GM18520 (cell line): ENCODE measurements at regions not wholly inside any gene's neighbourhood (a gene's known extent, or its start where the extent isn't known, plus 50 kb on each side); places are given as distances from the start of the nearest gene placed in this dataset.

Experiments
- ATAC-seq: cut with Tn5 transposase; IDR thresholded peaks from one replicate; pipeline ENCODE4 v1.9.1; 2021; ENCODE audit not compliant: unreplicated experiment

- ATAC-seq: no peak
These were observed 55.5 kb upstream of the LDHB start for GRCh38 chr12:21713133-21713532.

GRCh38 chr12:21710958-21711775 lies 53.5 kb upstream of the LDHB start:
- peak; percentile 50 for ATAC-seq
